Endometrium (tissue), 2 donors: ENCODE measurements at regions not wholly inside any gene's neighbourhood (a gene's known extent, or its start where the extent isn't known, plus 50 kb on each side); places are given as distances from the start of the nearest gene placed in this dataset.
"Not testable (repeated sequence)": the region's sequence is repeated elsewhere in the genome, so short reads cannot be mapped to it uniquely, and the experiment has no call there.

Experiments
- FAIRE-seq: peaks from 2 replicates; lab custom pipeline; 2012; peaks lifted over from hg19 to GRCh38; lab: Jason Lieb, UNC
- donor health status: control.
- donor health status: control.

- no peak for FAIRE-seq
Observed at GRCh38 chr1:30123896-30124295, 599.5 kb downstream of the MATN1 start.

- FAIRE-seq = no peak
Observed at GRCh38 chr1:30123036-30123435, 600.3 kb downstream of the MATN1 start.

GRCh38 chr1:30120245-30121000 lies 603.0 kb downstream of the MATN1 start:
- peak; percentile 86 for FAIRE-seq

GRCh38 chr1:30117685-30118084 lies 605.7 kb downstream of the MATN1 start:
- no peak for FAIRE-seq

GRCh38 chr1:30111431-30111830 lies 612.0 kb downstream of the MATN1 start:
- peak; percentile 21 for FAIRE-seq

GRCh38 chr1:30110846-30111245 lies 612.5 kb downstream of the MATN1 start:
- FAIRE-seq = no peak

- FAIRE-seq = no peak
Observed at GRCh38 chr1:30109853-30110252, 613.5 kb downstream of the MATN1 start.

GRCh38 chr1:30108186-30108585 lies 615.2 kb downstream of the MATN1 start:
- FAIRE-seq = no peak

GRCh38 chr1:30106125-30106524 lies 617.3 kb downstream of the MATN1 start:
- no peak for FAIRE-seq

- no peak for FAIRE-seq
Observed at GRCh38 chr1:30104551-30104950, 618.8 kb downstream of the MATN1 start.

GRCh38 chr1:30103708-30104411 lies 619.5 kb downstream of the MATN1 start:
- no peak for FAIRE-seq

- no peak for FAIRE-seq
Observed at GRCh38 chr1:30102605-30103004, 620.8 kb downstream of the MATN1 start.

- no peak for FAIRE-seq
Observed at GRCh38 chr1:30101487-30102227, 621.7 kb downstream of the MATN1 start.

- no peak for FAIRE-seq
Observed at GRCh38 chr1:30101016-30101415, 622.4 kb downstream of the MATN1 start.

GRCh38 chr1:30100524-30100862 lies 622.9 kb downstream of the MATN1 start:
- FAIRE-seq = no peak

GRCh38 chr1:30099587-30100523 lies 623.5 kb downstream of the MATN1 start:
- no peak for FAIRE-seq

GRCh38 chr1:30097851-30098250 lies 625.5 kb downstream of the MATN1 start:
- not testable (repeated sequence) for FAIRE-seq

GRCh38 chr1:30095451-30096025 lies 627.8 kb downstream of the MATN1 start:
- FAIRE-seq = no peak

- no peak for FAIRE-seq
Observed at GRCh38 chr1:30095051-30095450, 628.3 kb downstream of the MATN1 start.

- FAIRE-seq = no peak
Observed at GRCh38 chr1:30092051-30092858, 631.1 kb downstream of the MATN1 start.
